ENCODE measurements at regions not wholly inside any gene's neighbourhood (a gene's known extent, or its start where the extent isn't known, plus 50 kb on each side); places are given as distances from the start of the nearest gene placed in this dataset.

GRCh38 chr18:60669938-60670337, 297.4 kb upstream of the MC4R start:
- Histone ChIP-seq H3K4me2 (ENCODE audit: insufficient read depth, low read length) (no peak overlapping the region), H2AFZ (ENCODE audit: low read depth, low read length) (no peak overlapping the region), H3K27ac (ENCODE audit: extremely low read depth, low read depth, low read length) (no peak overlapping the region), H3K79me2 (ENCODE audit: control insufficient read depth, insufficient read depth, low read length) (no peaks in the 10 kb centered on the region), H3K9me3 (replicated peaks; ENCODE audit: control insufficient read depth, insufficient read depth, low read depth, low read length) (no peaks in the 10 kb centered on the region), H4K20me1 (replicated peaks; ENCODE audit: control insufficient read depth, insufficient read depth, low read length) (no peaks in the 10 kb centered on the region), H3K36me3 (ENCODE audit: control insufficient read depth, insufficient read depth, low read length) (no peaks in the 10 kb centered on the region), H3K4me3 (no peak overlapping the region), H3K4me1 (replicated peaks in 1 of 2; ENCODE audit: control insufficient read depth in 2 of 2, insufficient read depth in 2 of 2, low read length in 2 of 2) (no peaks in the 10 kb centered on the region), H3K27me3 (ENCODE audit: control insufficient read depth in 2 of 2, insufficient read depth in 2 of 2, low read length in 2 of 2) (no peaks in the 10 kb centered on the region), H3K9ac (ENCODE audit: insufficient read depth in 1 of 2, low read depth in 2 of 2, low read length in 2 of 2) (no peak overlapping the region), H3K9me1 (ENCODE audit: control insufficient read depth, insufficient read depth, low read length) (no peaks in the 10 kb centered on the region)
- no peak for FAIRE-seq
- BruUV-seq (replicated peaks): no TSS peak
- DNase-seq (ENCODE audit: extremely low read depth in 1 of 4, low spot score in 3 of 4): no peak
- intact Hi-C loops (cut with micrococcal nuclease) (no loop called here), in situ Hi-C loops (cut with MboI) (no loop called here)
- ChIA-PET POLR2A (no interaction called here), CTCF (ENCODE audit: low intra/inter-chr PET ratio) (no interaction called here)
- ATAC-seq: no peak
- TF ChIP-seq, protein P1, sequence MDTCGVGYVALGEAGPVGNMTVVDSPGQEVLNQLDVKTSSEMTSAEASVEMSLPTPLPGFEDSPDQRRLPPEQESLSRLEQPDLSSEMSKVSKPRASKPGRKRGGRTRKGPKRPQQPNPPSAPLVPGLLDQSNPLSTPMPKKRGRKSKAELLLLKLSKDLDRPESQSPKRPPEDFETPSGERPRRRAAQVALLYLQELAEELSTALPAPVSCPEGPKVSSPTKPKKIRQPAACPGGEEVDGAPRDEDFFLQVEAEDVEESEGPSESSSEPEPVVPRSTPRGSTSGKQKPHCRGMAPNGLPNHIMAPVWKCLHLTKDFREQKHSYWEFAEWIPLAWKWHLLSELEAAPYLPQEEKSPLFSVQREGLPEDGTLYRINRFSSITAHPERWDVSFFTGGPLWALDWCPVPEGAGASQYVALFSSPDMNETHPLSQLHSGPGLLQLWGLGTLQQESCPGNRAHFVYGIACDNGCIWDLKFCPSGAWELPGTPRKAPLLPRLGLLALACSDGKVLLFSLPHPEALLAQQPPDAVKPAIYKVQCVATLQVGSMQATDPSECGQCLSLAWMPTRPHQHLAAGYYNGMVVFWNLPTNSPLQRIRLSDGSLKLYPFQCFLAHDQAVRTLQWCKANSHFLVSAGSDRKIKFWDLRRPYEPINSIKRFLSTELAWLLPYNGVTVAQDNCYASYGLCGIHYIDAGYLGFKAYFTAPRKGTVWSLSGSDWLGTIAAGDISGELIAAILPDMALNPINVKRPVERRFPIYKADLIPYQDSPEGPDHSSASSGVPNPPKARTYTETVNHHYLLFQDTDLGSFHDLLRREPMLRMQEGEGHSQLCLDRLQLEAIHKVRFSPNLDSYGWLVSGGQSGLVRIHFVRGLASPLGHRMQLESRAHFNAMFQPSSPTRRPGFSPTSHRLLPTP (IDR thresholded peaks at IDR 0.05; ENCODE audit: borderline replicate concordance, extremely low read depth, insufficient read length): no peak
- no peak for TF ChIP-seq ZNF639 (CRISPR knock-in tag; conservative IDR thresholded peaks at IDR 0.05 in 1 of 2, IDR thresholded peaks at IDR 0.05 in 1 of 2)
- no peak for TF ChIP-seq RBBP5 (IDR thresholded peaks at IDR 0.05; ENCODE audit: borderline replicate concordance, insufficient read depth, low read length, poor library complexity, severe bottlenecking)
- no peak for TF ChIP-seq ZC3H8 (IDR thresholded peaks at IDR 0.05)
- no peak for TF ChIP-seq ILF3 (IDR thresholded peaks at IDR 0.05; ENCODE audit: borderline replicate concordance)
- no peak for TF ChIP-seq NKRF (IDR thresholded peaks at IDR 0.05; ENCODE audit: borderline replicate concordance)
- TF ChIP-seq, protein P2, sequence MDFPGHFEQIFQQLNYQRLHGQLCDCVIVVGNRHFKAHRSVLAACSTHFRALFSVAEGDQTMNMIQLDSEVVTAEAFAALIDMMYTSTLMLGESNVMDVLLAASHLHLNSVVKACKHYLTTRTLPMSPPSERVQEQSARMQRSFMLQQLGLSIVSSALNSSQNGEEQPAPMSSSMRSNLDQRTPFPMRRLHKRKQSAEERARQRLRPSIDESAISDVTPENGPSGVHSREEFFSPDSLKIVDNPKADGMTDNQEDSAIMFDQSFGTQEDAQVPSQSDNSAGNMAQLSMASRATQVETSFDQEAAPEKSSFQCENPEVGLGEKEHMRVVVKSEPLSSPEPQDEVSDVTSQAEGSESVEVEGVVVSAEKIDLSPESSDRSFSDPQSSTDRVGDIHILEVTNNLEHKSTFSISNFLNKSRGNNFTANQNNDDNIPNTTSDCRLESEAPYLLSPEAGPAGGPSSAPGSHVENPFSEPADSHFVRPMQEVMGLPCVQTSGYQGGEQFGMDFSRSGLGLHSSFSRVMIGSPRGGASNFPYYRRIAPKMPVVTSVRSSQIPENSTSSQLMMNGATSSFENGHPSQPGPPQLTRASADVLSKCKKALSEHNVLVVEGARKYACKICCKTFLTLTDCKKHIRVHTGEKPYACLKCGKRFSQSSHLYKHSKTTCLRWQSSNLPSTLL (IDR thresholded peaks at IDR 0.05): no peak
- no peak for TF ChIP-seq NR0B1 (IDR thresholded peaks at IDR 0.05; ENCODE audit: partially characterized antibody)
- TF ChIP-seq ATF4 (CRISPR knock-in tag; IDR thresholded peaks at IDR 0.05): no peak
- TF ChIP-seq CBX8 (IDR thresholded peaks at IDR 0.05; ENCODE audit: borderline replicate concordance, extremely low read depth, low read depth, low read length, poor library complexity, severe bottlenecking): no peak
- TF ChIP-seq ARNT (IDR thresholded peaks at IDR 0.05): no peak
